ENCODE measurements at regions not wholly inside any gene's neighbourhood (a gene's known extent, or its start where the extent isn't known, plus 50 kb on each side); places are given as distances from the start of the nearest gene placed in this dataset.

- TF ChIP-seq EZH2phosphoT487 (IDR thresholded peaks at IDR 0.05; ENCODE audit: borderline replicate concordance, low read length) (no peak), CTCF (IDR thresholded peaks at IDR 0.05; ENCODE audit: low read depth, low read length, poor library complexity, severe bottlenecking) (no peak)
- H3K27me3 ChIP-seq (ENCODE audit: control insufficient read depth, low read length), result no peaks in the 10 kb centered on the region
- H3K9me2 ChIP-seq (replicated peaks; ENCODE audit: control insufficient read depth, low read length), result no peaks in the 10 kb centered on the region
- H3K4me3 ChIP-seq (ENCODE audit: low read length), result no peak overlapping the region
- H3F3A ChIP-seq (ENCODE audit: control insufficient read depth, insufficient read depth), result no peaks in the 10 kb centered on the region
- no peaks in the 10 kb centered on the region for H3K4me1 ChIP-seq (ENCODE audit: control insufficient read depth, low read length)
- no peaks in the 10 kb centered on the region for H3K36me3 ChIP-seq (ENCODE audit: control insufficient read depth, low read length)
- H3K79me2 ChIP-seq (ENCODE audit: control insufficient read depth, low read length), result no peaks in the 10 kb centered on the region
- H3K4me2 ChIP-seq (ENCODE audit: low read length), result no peak overlapping the region
- no peak overlapping the region for H3K27ac ChIP-seq (ENCODE audit: low read depth, low read length)
- no peaks in the 10 kb centered on the region for H4K20me1 ChIP-seq (ENCODE audit: control insufficient read depth, insufficient read depth, low read depth, low read length)
- no peaks in the 10 kb centered on the region for H3K9me3 ChIP-seq (ENCODE audit: control insufficient read depth, insufficient read depth, low read length)
Observed at GRCh38 chr9:82784589-82784988, 278.4 kb downstream of the RASEF start.

- no peaks in the 10 kb centered on the region for H4K20me1 ChIP-seq (ENCODE audit: control insufficient read depth, insufficient read depth, low read depth, low read length)
- no peak overlapping the region for H3K4me3 ChIP-seq (ENCODE audit: low read length)
- no peaks in the 10 kb centered on the region for H3K9me2 ChIP-seq (replicated peaks; ENCODE audit: control insufficient read depth, low read length)
- no peak overlapping the region for H3K27ac ChIP-seq (ENCODE audit: low read depth, low read length)
- no peaks in the 10 kb centered on the region for H3K9me3 ChIP-seq (ENCODE audit: control insufficient read depth, insufficient read depth, low read length)
- no peaks in the 10 kb centered on the region for H3K79me2 ChIP-seq (ENCODE audit: control insufficient read depth, low read length)
- no peak for TF ChIP-seq EZH2phosphoT487 (IDR thresholded peaks at IDR 0.05; ENCODE audit: borderline replicate concordance, low read length)
- no peaks in the 10 kb centered on the region for H3K27me3 ChIP-seq (ENCODE audit: control insufficient read depth, low read length)
- no peaks in the 10 kb centered on the region for H3K4me1 ChIP-seq (ENCODE audit: control insufficient read depth, low read length)
- H3K4me2 ChIP-seq (ENCODE audit: low read length), result no peak overlapping the region
- H3K36me3 ChIP-seq (ENCODE audit: control insufficient read depth, low read length), result no peaks in the 10 kb centered on the region
- H3F3A ChIP-seq (ENCODE audit: control insufficient read depth, insufficient read depth), result no peaks in the 10 kb centered on the region
Observed at GRCh38 chr9:82789155-82789824, 273.7 kb downstream of the RASEF start.

DNA sequence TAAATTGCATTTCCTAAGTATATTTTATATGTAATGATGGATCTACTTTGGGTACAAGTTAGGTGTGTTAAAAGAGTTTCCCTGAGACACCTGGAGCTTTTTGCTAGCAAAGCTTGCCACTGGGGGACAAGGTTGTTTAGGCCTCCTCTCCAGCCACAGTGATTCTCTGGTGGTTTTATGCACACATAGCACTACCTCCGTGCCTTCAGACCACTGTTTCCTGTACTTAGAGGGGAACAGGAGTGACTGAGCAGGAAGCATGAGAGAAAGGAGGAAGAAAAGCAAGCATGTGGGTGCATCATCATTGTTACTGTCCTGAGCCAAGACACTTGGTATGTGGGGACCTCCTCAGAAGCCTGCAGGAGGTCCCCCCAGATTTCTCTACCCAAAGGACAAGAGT lies 272.1 kb downstream of the RASEF start:
- no peak overlapping the region for H3K27ac ChIP-seq (ENCODE audit: low read depth, low read length)
- H3K4me1 ChIP-seq (ENCODE audit: control insufficient read depth, low read length), result no peaks in the 10 kb centered on the region
- no peaks in the 10 kb centered on the region for H3F3A ChIP-seq (ENCODE audit: control insufficient read depth, insufficient read depth)
- no peaks in the 10 kb centered on the region for H3K9me2 ChIP-seq (replicated peaks; ENCODE audit: control insufficient read depth, low read length)
- no peak for TF ChIP-seq CTCF (IDR thresholded peaks at IDR 0.05; ENCODE audit: low read depth, low read length, poor library complexity, severe bottlenecking)
- TF ChIP-seq EZH2phosphoT487 (IDR thresholded peaks at IDR 0.05; ENCODE audit: borderline replicate concordance, low read length), result no peak
- no peaks in the 10 kb centered on the region for H3K79me2 ChIP-seq (ENCODE audit: control insufficient read depth, low read length)
- no peak overlapping the region for H3K4me2 ChIP-seq (ENCODE audit: low read length)
- no peaks in the 10 kb centered on the region for H3K27me3 ChIP-seq (ENCODE audit: control insufficient read depth, low read length)
- no peak overlapping the region for H3K4me3 ChIP-seq (ENCODE audit: low read length)
- H3K9me3 ChIP-seq (ENCODE audit: control insufficient read depth, insufficient read depth, low read length), result no peaks in the 10 kb centered on the region
- H4K20me1 ChIP-seq (ENCODE audit: control insufficient read depth, insufficient read depth, low read depth, low read length), result no peaks in the 10 kb centered on the region
- H3K36me3 ChIP-seq (ENCODE audit: control insufficient read depth, low read length), result no peaks in the 10 kb centered on the region

DNA sequence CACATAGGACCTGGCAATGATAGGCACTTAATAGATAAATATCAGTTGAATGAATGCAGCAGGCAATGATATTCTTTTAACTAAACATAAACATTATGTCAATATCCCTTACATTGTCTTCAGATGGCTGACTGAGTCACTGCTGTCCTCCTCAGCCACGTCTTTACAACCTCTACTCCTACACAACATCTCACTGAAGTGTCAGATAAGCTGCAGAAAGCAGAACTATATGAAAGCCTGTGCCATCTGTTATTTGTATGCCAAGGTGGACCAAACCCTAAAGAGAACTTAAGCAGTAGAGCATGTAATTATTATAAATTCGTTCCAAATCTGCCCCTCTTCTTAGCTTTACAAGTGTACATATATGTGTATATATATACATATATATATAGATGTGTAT lies 271.2 kb downstream of the RASEF start:
- H4K20me1 ChIP-seq (ENCODE audit: control insufficient read depth, insufficient read depth, low read depth, low read length), result no peaks in the 10 kb centered on the region
- no peak for TF ChIP-seq CTCF (IDR thresholded peaks at IDR 0.05; ENCODE audit: low read depth, low read length, poor library complexity, severe bottlenecking)
- H3K27ac ChIP-seq (ENCODE audit: low read depth, low read length), result no peak overlapping the region
- H3K27me3 ChIP-seq (ENCODE audit: control insufficient read depth, low read length), result no peaks in the 10 kb centered on the region
- H3K36me3 ChIP-seq (ENCODE audit: control insufficient read depth, low read length), result no peaks in the 10 kb centered on the region
- no peak overlapping the region for H3K4me2 ChIP-seq (ENCODE audit: low read length)
- H3K4me3 ChIP-seq (ENCODE audit: low read length), result no peak overlapping the region
- H3K79me2 ChIP-seq (ENCODE audit: control insufficient read depth, low read length), result no peaks in the 10 kb centered on the region
- H3K9me2 ChIP-seq (replicated peaks; ENCODE audit: control insufficient read depth, low read length), result no peaks in the 10 kb centered on the region
- H3K9me3 ChIP-seq (ENCODE audit: control insufficient read depth, insufficient read depth, low read length), result no peaks in the 10 kb centered on the region
- H3K4me1 ChIP-seq (ENCODE audit: control insufficient read depth, low read length), result no peaks in the 10 kb centered on the region
- no peaks in the 10 kb centered on the region for H3F3A ChIP-seq (ENCODE audit: control insufficient read depth, insufficient read depth)

Measured in DOHH2 (cell line).